Breast epithelium (tissue), 4 donors: ENCODE measurements at regions not wholly inside any gene's neighbourhood (a gene's known extent, or its start where the extent isn't known, plus 50 kb on each side); places are given as distances from the start of the nearest gene placed in this dataset.

Experiments used
- DNase-seq, 2 donors: peaks; one replicate each; pipeline ENCODE4 v3.0.0-alpha.2; 2019; ENCODE audit warnings: low spot score in 2 of 2
- H3K27ac ChIP-seq, 2 donors: fragments of 200-600 bp; sonication (generic) in 1 of 2; one replicate each; pipeline ENCODE4 v1.5.1; 2016 to 2019; ENCODE audit warnings: mild to moderate bottlenecking in 1 of 2
- H3K27me3 ChIP-seq, 2 donors: fragments of 200-600 bp; sonication (generic) in 1 of 2; one replicate each; pipeline versions ENCODE4 v1.5.1 to v1.6.0; 2017 to 2019; ENCODE audit warnings: control low read depth in 1 of 2, mild to moderate bottlenecking in 1 of 2
- H3K36me3 ChIP-seq: fragments of 200-600 bp; one replicate; pipeline ENCODE4 v1.5.1; 2019
- H3K4me1 ChIP-seq, 2 donors: fragments of 200-600 bp; sonication (generic); one replicate each; pipeline ENCODE4 v1.5.1; 2016 to 2019; ENCODE audit warnings: control low read depth in 1 of 2
- H3K4me3 ChIP-seq, 3 donors: fragments of 200-600 bp; sonication (generic); 1 replicate in 2 of 3; 2 replicates in 1 of 3; pipeline ENCODE4 v1.5.1; 2016 to 2019; ENCODE audit warnings: mild to moderate bottlenecking in 3 of 3, moderate library complexity in 2 of 3
- H3K9me3 ChIP-seq, 2 donors: fragments of 200-600 bp; sonication (generic) in 1 of 2; one replicate each; pipeline ENCODE4 v1.5.1; 2016 to 2019; ENCODE audit warnings: control low read depth in 1 of 2
- CTCF ChIP-seq, 3 donors: fragments of 450-650 bp; IDR thresholded peaks; one replicate each; pipeline ENCODE4 v1.5.1; 2016 to 2017; ENCODE audit warnings: antibody characterized with exemption in 3 of 3, mild to moderate bottlenecking in 3 of 3, moderate library complexity in 3 of 3
- POLR2A ChIP-seq: fragments of 450-650 bp; IDR thresholded peaks from one replicate; pipeline ENCODE4 v1.6.1; 2016; ENCODE audit warnings: antibody characterized with exemption, mild to moderate bottlenecking, moderate library complexity
- POLR2AphosphoS5 ChIP-seq, 3 donors: sonication (generic); formaldehyde crosslinking; IDR thresholded peaks; one replicate each; pipeline ENCODE4 v1.6.1; 2017; ENCODE audit warnings: antibody characterized with exemption in 3 of 3
- intact Hi-C: fragments of 100-400 bp; cut with DNase I; formaldehyde crosslinking; loops from one replicate; pipeline ENCODE4 v1.15.1; 2023; ENCODE audit warnings: low total_unique reads

- Histone ChIP-seq H3K9me3 (no peaks in the 10 kb centered on the region), H3K27ac (peak overlapping the region; percentile 73 to 83), H3K27me3 (no peaks in the 10 kb centered on the region), H3K4me3 (no peak overlapping the region), H3K4me1 (peaks cover 0 to 3% of the 10 kb centered on the region in 2 donors), H3K36me3 (no peaks in the 10 kb centered on the region)
- no peak for TF ChIP-seq POLR2AphosphoS5 (IDR thresholded peaks at IDR 0.05)
- no peak for TF ChIP-seq CTCF (IDR thresholded peaks at IDR 0.05)
- TF ChIP-seq POLR2A, result no peak
- intact Hi-C loops, result no loop called here
- no peak for DNase-seq
These were observed 213.6 kb downstream of the KLF6 start for GRCh38 chr10:3571310-3571825.

GRCh38 chr10:3570855-3571266 lies 214.1 kb downstream of the KLF6 start:
- Histone ChIP-seq H3K36me3 (no peaks in the 10 kb centered on the region), H3K4me3 (no peak overlapping the region), H3K27ac (peak overlapping the region; percentile 73 to 83), H3K4me1 (peaks cover 0 to 3% of the 10 kb centered on the region in 2 donors), H3K9me3 (peaks cover 0 to 4% of the 10 kb centered on the region in 2 donors), H3K27me3 (no peaks in the 10 kb centered on the region)
- no peak for TF ChIP-seq CTCF (IDR thresholded peaks at IDR 0.05)
- no peak for TF ChIP-seq POLR2AphosphoS5 (IDR thresholded peaks at IDR 0.05)
- TF ChIP-seq POLR2A, result no peak
- DNase-seq, result peak in 1 of 2 donors; percentile 61
- intact Hi-C loops, result loop anchor here (1.0 kb wide), 1 partner anchor 9 kb away; no protein-coding TSS in a partner anchor

- TF ChIP-seq CTCF (IDR thresholded peaks at IDR 0.05) (no peak), POLR2A (no peak)
- no peak for DNase-seq
- Histone ChIP-seq H3K27ac (peak overlapping the region; percentile 73 to 83), H3K27me3 (no peaks in the 10 kb centered on the region), H3K9me3 (peaks cover 0 to 8% of the 10 kb centered on the region in 2 donors), H3K36me3 (no peaks in the 10 kb centered on the region), H3K4me1 (peaks cover 0 to 3% of the 10 kb centered on the region in 2 donors), H3K4me3 (no peak overlapping the region)
- intact Hi-C loops, result loop anchor here (1.0 kb wide), 1 partner anchor 8 kb away; no protein-coding TSS in a partner anchor
These were observed 214.8 kb downstream of the KLF6 start for GRCh38 chr10:3570131-3570729.

GRCh38 chr10:3568983-3569382 lies 216.0 kb downstream of the KLF6 start:
- intact Hi-C loops, result no loop called here
- no peak for DNase-seq
- H3K9me3 ChIP-seq, result peaks cover 0 to 8% of the 10 kb centered on the region in 2 donors
- H3K36me3 ChIP-seq, result no peaks in the 10 kb centered on the region
- no peak overlapping the region for H3K27ac ChIP-seq
- TF ChIP-seq CTCF (IDR thresholded peaks at IDR 0.05) (no peak), POLR2A (no peak), POLR2AphosphoS5 (IDR thresholded peaks at IDR 0.05) (no peak)
- H3K4me3 ChIP-seq, result no peak overlapping the region
- peaks cover 0 to 3% of the 10 kb centered on the region in 2 donors for H3K4me1 ChIP-seq
- H3K27me3 ChIP-seq, result no peaks in the 10 kb centered on the region

- Histone ChIP-seq H3K4me1 (peaks cover 0 to 3% of the 10 kb centered on the region in 2 donors), H3K4me3 (no peak overlapping the region), H3K36me3 (no peaks in the 10 kb centered on the region), H3K9me3 (peaks cover 0 to 8% of the 10 kb centered on the region in 2 donors), H3K27ac (no peak overlapping the region), H3K27me3 (no peaks in the 10 kb centered on the region)
- DNase-seq, result no peak
- intact Hi-C loops, result no loop called here
- TF ChIP-seq CTCF (IDR thresholded peaks at IDR 0.05), result no peak
- TF ChIP-seq POLR2A, result no peak
- TF ChIP-seq POLR2AphosphoS5 (IDR thresholded peaks at IDR 0.05), result no peak
These were observed 216.6 kb downstream of the KLF6 start for GRCh38 chr10:3568392-3568791.
